Type B pancreatic cell (in vitro differentiated cells): ENCODE measurements at regions not wholly inside any gene's neighbourhood (a gene's known extent, or its start where the extent isn't known, plus 50 kb on each side); places are given as distances from the start of the nearest gene placed in this dataset.
A peak's percentile ranks its signal among the peaks of the same experiment; 100 is the strongest.
"Not testable (repeated sequence)": the region's sequence is repeated elsewhere in the genome, so short reads cannot be mapped to it uniquely, and the experiment has no call there.

ENCODE experiments used
- DNase-seq: peaks from one replicate; pipeline ENCODE4 v3.0.0; 2021; ENCODE audit warnings: mixed read lengths; ENCODE audit not compliant: unreplicated experiment; ENCODE audit errors: extremely low spot score
- H3K27ac Mint-ChIP-seq: 2 replicates; pipeline ENCODE4 v1.8.0; 2021; ENCODE audit warnings: mild to moderate bottlenecking, mixed read lengths
- H3K27me3 Mint-ChIP-seq: 2 replicates; pipeline ENCODE4 v1.8.0; 2021; ENCODE audit warnings: mixed read lengths
- H3K36me3 Mint-ChIP-seq: 2 replicates; pipeline ENCODE4 v1.8.0; 2021; ENCODE audit warnings: mixed read lengths
- H3K4me1 Mint-ChIP-seq: one replicate; pipeline ENCODE4 v1.8.0; 2021; ENCODE audit warnings: mixed read lengths; ENCODE audit not compliant: unreplicated experiment
- H3K4me3 Mint-ChIP-seq: 2 replicates; pipeline ENCODE4 v1.8.0; 2021; ENCODE audit warnings: mild to moderate bottlenecking, mixed read lengths
- H3K9me3 Mint-ChIP-seq: 2 replicates; pipeline ENCODE4 v1.8.0; 2021; ENCODE audit warnings: mixed read lengths
- TF ChIP-seq, protein P1 (sequence below): fragments of 200-600 bp; sonication (generic); conservative IDR thresholded peaks from 2 replicates; pipeline ENCODE4 v1.5.0; 2021; ENCODE audit warnings: antibody characterized with exemption, mild to moderate bottlenecking

DNA sequence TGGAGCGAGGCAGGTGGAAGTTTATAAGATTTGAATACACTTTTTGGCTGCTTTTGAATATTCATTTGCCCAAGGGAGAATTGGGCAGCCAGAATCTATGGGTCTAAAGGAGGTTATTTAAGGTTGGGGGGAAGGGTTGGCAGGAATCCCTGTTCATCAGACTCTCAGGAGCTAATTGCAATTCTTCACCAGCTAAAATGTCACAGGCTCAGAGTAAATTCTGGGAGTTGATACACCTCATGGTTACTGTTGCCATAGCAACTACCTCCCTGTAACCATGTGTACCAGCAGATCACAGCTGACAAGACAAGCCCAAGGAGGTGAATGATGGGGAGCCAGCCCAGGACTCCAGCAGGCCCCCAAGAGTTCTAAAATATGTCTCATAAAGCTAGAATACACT is 75.5 kb downstream of the CAMK2N1 start:
- Mint-ChIP-seq H3K27ac (no peak overlapping the region), H3K4me3 (no peak overlapping the region), H3K27me3 (peaks cover 54% of the 10 kb centered on the region), H3K36me3 (no peaks in the 10 kb centered on the region), H3K4me1 (peaks cover 9% of the 10 kb centered on the region), H3K9me3 (no peaks in the 10 kb centered on the region)
- TF ChIP-seq, protein P1, sequence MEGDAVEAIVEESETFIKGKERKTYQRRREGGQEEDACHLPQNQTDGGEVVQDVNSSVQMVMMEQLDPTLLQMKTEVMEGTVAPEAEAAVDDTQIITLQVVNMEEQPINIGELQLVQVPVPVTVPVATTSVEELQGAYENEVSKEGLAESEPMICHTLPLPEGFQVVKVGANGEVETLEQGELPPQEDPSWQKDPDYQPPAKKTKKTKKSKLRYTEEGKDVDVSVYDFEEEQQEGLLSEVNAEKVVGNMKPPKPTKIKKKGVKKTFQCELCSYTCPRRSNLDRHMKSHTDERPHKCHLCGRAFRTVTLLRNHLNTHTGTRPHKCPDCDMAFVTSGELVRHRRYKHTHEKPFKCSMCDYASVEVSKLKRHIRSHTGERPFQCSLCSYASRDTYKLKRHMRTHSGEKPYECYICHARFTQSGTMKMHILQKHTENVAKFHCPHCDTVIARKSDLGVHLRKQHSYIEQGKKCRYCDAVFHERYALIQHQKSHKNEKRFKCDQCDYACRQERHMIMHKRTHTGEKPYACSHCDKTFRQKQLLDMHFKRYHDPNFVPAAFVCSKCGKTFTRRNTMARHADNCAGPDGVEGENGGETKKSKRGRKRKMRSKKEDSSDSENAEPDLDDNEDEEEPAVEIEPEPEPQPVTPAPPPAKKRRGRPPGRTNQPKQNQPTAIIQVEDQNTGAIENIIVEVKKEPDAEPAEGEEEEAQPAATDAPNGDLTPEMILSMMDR, result no peak
- DNase-seq, result no peak

DNA sequence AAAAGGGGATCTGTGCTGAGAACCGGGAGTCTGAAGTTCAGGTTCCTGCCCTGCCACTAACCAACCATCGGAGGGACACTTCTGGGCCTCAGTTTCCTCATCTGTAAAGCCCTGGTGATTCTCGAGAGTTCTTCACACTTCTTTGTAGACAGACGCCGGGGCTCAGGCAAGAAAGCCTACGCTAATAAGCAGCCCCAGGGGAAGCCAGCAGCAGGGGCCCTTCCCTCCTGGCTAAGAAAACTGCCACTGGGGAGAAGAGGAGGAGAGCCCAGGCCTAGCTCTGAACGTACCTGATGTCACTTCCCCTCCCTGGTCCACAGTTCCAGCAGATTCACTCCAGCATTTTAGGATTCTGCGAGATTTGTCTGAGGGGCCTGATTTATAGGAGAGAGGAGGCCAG is 76.0 kb downstream of the CAMK2N1 start:
- no peaks in the 10 kb centered on the region for H3K36me3 Mint-ChIP-seq
- no peak overlapping the region for H3K27ac Mint-ChIP-seq
- DNase-seq, result peak; percentile 37

DNA sequence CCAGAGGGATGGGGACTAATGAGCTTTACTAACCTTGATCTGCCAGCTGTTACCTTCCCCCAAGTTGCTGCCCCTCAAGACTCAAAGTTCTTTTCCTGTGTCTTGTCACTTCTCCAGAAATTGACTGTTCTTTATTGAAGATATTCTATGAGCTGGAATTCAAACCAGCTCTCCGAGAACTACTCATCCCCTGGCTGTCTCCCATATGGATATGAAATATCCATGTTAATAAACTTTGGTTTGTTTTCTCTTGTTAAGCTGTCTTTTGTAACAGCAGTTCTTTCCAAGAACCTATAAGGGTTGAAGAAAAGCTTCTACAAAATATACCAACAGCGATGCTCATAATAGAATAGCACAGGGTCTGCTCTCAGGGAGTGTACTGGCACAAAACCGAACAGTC is 77.0 kb downstream of the CAMK2N1 start:
- peaks cover 9% of the 10 kb centered on the region for H3K4me1 Mint-ChIP-seq
- no peaks in the 10 kb centered on the region for H3K36me3 Mint-ChIP-seq
- DNase-seq, result no peak
- no peak overlapping the region for H3K27ac Mint-ChIP-seq
- TF ChIP-seq, protein P1, result no peak
- no peaks in the 10 kb centered on the region for H3K9me3 Mint-ChIP-seq
- H3K4me3 Mint-ChIP-seq, result no peak overlapping the region
- H3K27me3 Mint-ChIP-seq, result peaks cover 66% of the 10 kb centered on the region

More for the DNA sequence above, 76.0 kb downstream of the CAMK2N1 start:
- Mint-ChIP-seq H3K4me3 (no peak overlapping the region), H3K4me1 (peaks cover 9% of the 10 kb centered on the region), H3K9me3 (no peaks in the 10 kb centered on the region), H3K27me3 (peaks cover 59% of the 10 kb centered on the region)
- TF ChIP-seq, protein P1, result no peak

DNA sequence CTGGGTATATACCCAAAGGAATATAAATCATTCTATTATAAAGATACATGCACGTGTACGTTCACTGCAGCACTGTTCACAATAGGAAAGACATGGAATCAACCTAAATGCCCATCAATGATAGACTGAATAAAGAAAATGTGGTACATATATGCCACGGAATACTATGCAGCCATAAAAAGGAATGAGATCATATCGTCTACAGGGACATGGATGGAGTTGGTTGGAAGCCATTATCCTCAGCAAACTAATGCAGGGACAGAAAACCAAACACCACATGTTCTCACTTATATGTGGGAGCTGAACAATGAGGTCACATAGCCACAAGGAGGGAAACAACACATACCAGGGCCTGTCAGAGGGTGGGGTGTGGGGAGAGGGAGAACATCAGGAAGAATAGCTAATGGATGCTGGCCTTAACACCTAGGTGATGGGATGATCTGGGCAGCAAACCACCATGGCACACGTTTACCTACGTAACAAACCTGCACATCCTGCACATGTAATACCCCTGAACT is 77.8 kb downstream of the CAMK2N1 start:
- DNase-seq, H3K36me3 Mint-ChIP-seq, H3K27ac Mint-ChIP-seq, H3K9me3 Mint-ChIP-seq, H3K4me1 Mint-ChIP-seq, H3K4me3 Mint-ChIP-seq: not testable (repeated sequence)
- peaks cover 74% of the 10 kb centered on the region for H3K27me3 Mint-ChIP-seq

DNA sequence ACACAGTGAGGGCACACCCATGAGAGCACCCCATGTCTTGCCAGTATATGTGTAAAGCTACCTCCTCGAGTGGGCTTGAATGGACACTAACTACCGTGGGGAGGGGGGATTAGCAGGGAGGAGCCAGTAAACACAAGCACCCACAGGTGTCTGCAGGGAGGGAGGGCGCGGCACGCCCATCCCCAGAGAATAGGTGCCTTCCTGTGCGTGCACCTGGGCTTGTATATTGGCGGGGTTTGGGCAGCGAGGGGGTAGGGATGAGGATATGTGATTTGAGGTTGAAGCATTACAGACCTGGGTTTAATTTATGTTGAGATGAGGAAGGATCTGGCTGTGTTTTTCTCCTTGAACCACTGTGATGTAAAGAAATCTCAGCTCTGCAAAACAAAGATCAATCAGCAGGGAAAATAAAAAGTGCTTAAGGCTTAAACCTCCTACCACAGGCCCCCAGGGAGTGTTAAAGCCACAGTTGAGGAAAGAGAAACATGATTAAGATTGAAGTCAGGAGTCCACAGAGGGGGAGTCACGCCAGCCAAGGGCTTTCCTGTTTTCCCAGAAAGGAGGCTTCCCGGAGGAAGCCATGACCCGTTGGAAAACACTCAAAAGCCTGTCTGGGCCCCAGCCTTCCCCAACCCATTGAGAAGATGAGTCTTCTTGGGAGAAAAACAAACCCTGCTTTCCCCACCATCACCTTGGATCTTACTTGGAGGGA is 80.0 kb downstream of the CAMK2N1 start:
- DNase-seq, result peak; percentile 55
- Mint-ChIP-seq H3K27ac (no peak overlapping the region), H3K9me3 (no peaks in the 10 kb centered on the region), H3K27me3 (peaks cover 80% of the 10 kb centered on the region), H3K4me1 (peaks cover 9% of the 10 kb centered on the region), H3K4me3 (no peak overlapping the region), H3K36me3 (no peaks in the 10 kb centered on the region)
- TF ChIP-seq, protein P1, result no peak

DNA sequence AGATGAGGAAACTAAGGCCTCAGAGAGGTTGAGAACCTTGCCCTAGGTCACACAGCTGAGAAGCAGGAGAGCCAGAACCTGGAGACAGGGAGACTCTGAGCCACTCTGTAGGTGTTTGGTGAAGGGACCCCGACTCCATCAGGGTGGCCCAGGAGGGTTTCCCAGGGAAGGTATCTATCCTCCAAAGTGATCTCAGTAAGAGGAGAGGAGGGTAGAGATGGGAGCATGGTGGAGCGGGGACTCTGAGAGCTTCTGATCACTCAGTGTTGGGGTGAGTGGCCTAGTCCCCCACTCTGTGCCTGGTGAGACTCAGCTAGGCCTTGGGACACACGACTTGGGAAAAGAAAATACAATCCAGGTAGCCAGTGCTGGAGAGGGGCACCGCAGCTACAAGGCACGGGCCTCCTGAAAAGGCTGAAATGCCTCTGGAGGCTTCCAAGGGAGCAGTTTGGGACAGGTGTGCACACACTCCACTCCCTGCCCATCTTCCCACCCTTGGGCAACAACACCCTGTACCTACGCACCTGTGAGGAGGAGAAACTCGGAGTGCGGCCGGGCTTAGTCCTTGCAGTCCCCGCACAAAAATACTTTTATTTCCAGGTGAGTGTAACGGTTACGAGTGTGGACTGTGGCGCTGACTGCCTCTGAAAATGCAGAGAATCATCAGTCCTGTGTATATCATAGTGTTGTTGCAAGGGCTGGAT is 80.8 kb downstream of the CAMK2N1 start:
- Mint-ChIP-seq H3K36me3 (no peaks in the 10 kb centered on the region), H3K27me3 (peaks cover 84% of the 10 kb centered on the region), H3K4me3 (no peak overlapping the region), H3K4me1 (peaks cover 9% of the 10 kb centered on the region), H3K9me3 (no peaks in the 10 kb centered on the region), H3K27ac (no peak overlapping the region)
- no peak for DNase-seq
- TF ChIP-seq, protein P1, result no peak
